DOHH2 (cell line): ENCODE measurements at regions not wholly inside any gene's neighbourhood (a gene's known extent, or its start where the extent isn't known, plus 50 kb on each side); places are given as distances from the start of the nearest gene placed in this dataset.

Experiments
- H3F3A ChIP-seq: fragments of 200-600 bp; sonication (generic), shearing (Covaris generic); 2 replicates; pipeline ENCODE4 v1.6.0; 2016; ENCODE audit warnings: antibody characterized with exemption, mild to moderate bottlenecking; ENCODE audit not compliant: control insufficient read depth, insufficient read depth
- H3K27ac ChIP-seq: fragments of 200-600 bp; sonication (generic); 2 replicates; pipeline ENCODE4 v1.5.1; 2014; ENCODE audit warnings: low read depth, mild to moderate bottlenecking, low read length, moderate library complexity
- H3K27me3 ChIP-seq: fragments of 200-600 bp; sonication (generic); 2 replicates; pipeline ENCODE4 v1.6.1; 2014; ENCODE audit warnings: mild to moderate bottlenecking, low read length, mixed read lengths; ENCODE audit not compliant: control insufficient read depth
- H3K36me3 ChIP-seq: fragments of 200-600 bp; sonication (generic); 2 replicates; pipeline ENCODE4 v1.6.1; 2014; ENCODE audit warnings: mild to moderate bottlenecking, low read length, moderate library complexity, mixed read lengths; ENCODE audit not compliant: control insufficient read depth
- H3K4me1 ChIP-seq: fragments of 200-600 bp; sonication (generic); 2 replicates; pipeline ENCODE4 v1.6.1; 2014; ENCODE audit warnings: mild to moderate bottlenecking, low read length, mixed read lengths; ENCODE audit not compliant: control insufficient read depth
- H3K4me2 ChIP-seq: fragments of 200-600 bp; sonication (generic); 2 replicates; pipeline ENCODE4 v1.6.0; 2014; ENCODE audit warnings: mild to moderate bottlenecking, low read length, moderate library complexity
- H3K4me3 ChIP-seq: fragments of 200-600 bp; sonication (generic); 2 replicates; pipeline ENCODE4 v1.5.1; 2014; ENCODE audit warnings: mild to moderate bottlenecking, low read length, mixed read lengths
- H3K79me2 ChIP-seq: fragments of 200-600 bp; sonication (generic); 2 replicates; pipeline ENCODE4 v1.6.1; 2014; ENCODE audit warnings: mild to moderate bottlenecking, low read length, mixed read lengths; ENCODE audit not compliant: control insufficient read depth
- H3K9me2 ChIP-seq: fragments of 200-600 bp; sonication (generic); replicated peaks from 2 replicates; pipeline ENCODE4 v1.6.1; 2014; ENCODE audit warnings: mild to moderate bottlenecking, low read length, mixed read lengths; ENCODE audit not compliant: control insufficient read depth
- H3K9me3 ChIP-seq: fragments of 200-600 bp; sonication (generic); 2 replicates; pipeline ENCODE4 v1.6.1; 2014; ENCODE audit warnings: antibody characterized with exemption, low read length, mixed read lengths; ENCODE audit not compliant: control insufficient read depth, insufficient read depth
- H4K20me1 ChIP-seq: fragments of 200-600 bp; sonication (generic); 2 replicates; pipeline ENCODE4 v1.6.0; 2014; ENCODE audit warnings: low read depth, mild to moderate bottlenecking, antibody characterized with exemption, low read length, moderate library complexity; ENCODE audit not compliant: control insufficient read depth, insufficient read depth
- EZH2phosphoT487 ChIP-seq: fragments of 200-600 bp; sonication (generic); IDR thresholded peaks from 2 replicates; pipeline ENCODE4 v1.6.1; 2017; ENCODE audit warnings: borderline replicate concordance, mild to moderate bottlenecking, antibody characterized with exemption, low read length, moderate library complexity, mixed read lengths
- TF ChIP-seq, protein P1 (sequence below): fragments of 200-600 bp; sonication (generic); IDR thresholded peaks from one replicate; pipeline ENCODE4 v1.5.1; 2014; ENCODE audit warnings: antibody characterized with exemption, mild to moderate bottlenecking, low read depth, low read length; ENCODE audit not compliant: poor library complexity, severe bottlenecking

DNA sequence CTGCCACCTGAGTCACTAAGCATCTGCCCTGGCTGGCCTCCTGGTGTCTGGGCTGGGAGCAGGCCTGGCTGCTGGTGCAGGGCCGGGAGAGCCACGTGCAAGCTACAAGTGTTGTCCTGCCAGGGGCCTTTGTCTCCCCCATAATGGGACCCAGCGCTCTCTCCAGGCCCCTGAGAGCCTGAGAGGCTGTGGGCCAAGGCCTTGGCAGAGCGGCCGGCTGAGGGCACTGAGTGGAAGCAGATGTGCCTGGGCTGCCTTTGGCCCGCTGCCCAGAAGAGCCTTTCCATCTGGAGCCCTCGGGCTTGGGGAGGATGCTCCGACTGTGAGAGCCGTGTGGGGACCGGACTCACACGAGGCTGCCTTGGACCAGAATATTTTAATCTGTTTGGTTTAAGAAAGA is 185.5 kb downstream of the RGS3 start:
- H4K20me1 ChIP-seq = no peaks in the 10 kb centered on the region
- no peaks in the 10 kb centered on the region for H3K9me2 ChIP-seq
- no peak overlapping the region for H3K27ac ChIP-seq
- no peak overlapping the region for H3K4me3 ChIP-seq
- H3K4me2 ChIP-seq = no peak overlapping the region
- TF ChIP-seq, protein P1, sequence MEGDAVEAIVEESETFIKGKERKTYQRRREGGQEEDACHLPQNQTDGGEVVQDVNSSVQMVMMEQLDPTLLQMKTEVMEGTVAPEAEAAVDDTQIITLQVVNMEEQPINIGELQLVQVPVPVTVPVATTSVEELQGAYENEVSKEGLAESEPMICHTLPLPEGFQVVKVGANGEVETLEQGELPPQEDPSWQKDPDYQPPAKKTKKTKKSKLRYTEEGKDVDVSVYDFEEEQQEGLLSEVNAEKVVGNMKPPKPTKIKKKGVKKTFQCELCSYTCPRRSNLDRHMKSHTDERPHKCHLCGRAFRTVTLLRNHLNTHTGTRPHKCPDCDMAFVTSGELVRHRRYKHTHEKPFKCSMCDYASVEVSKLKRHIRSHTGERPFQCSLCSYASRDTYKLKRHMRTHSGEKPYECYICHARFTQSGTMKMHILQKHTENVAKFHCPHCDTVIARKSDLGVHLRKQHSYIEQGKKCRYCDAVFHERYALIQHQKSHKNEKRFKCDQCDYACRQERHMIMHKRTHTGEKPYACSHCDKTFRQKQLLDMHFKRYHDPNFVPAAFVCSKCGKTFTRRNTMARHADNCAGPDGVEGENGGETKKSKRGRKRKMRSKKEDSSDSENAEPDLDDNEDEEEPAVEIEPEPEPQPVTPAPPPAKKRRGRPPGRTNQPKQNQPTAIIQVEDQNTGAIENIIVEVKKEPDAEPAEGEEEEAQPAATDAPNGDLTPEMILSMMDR = no peak
- TF ChIP-seq EZH2phosphoT487 = no peak
- H3K36me3 ChIP-seq = no peaks in the 10 kb centered on the region
- no peaks in the 10 kb centered on the region for H3K9me3 ChIP-seq
- H3K27me3 ChIP-seq = peaks cover 8% of the 10 kb centered on the region; the same call in 1 of the 2 replicates
- no peaks in the 10 kb centered on the region for H3K79me2 ChIP-seq
- no peaks in the 10 kb centered on the region for H3F3A ChIP-seq
- no peaks in the 10 kb centered on the region for H3K4me1 ChIP-seq

DNA sequence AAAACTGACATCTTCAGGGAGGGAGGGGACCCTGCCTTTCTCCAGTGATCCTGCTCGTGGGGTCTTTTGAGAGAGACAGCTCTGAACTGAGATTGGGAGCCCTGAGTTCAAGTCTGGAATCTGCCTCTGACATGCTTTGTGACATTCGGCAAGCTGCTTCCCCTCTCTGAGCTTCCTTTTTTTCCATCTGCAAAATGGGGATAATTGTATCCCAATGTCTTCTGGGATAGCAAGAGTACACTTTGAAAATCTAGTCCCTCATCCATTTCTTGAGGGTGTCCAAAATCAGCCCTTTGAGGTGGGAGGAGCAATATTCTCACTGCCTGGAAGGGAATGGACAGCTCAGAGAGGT is 186.3 kb downstream of the RGS3 start:
- H3K4me1 ChIP-seq = no peaks in the 10 kb centered on the region
- H3K4me3 ChIP-seq = no peak overlapping the region
- 0 out of 2 replicates have a peak, but pooled peaks cover 2% of the 10 kb centered on the region for H3K27me3 ChIP-seq
- no peak overlapping the region for H3K27ac ChIP-seq
- no peak overlapping the region for H3K4me2 ChIP-seq
- H3K9me3 ChIP-seq = no peaks in the 10 kb centered on the region
- no peaks in the 10 kb centered on the region for H3F3A ChIP-seq
- TF ChIP-seq, protein P1 = no peak
- no peak for TF ChIP-seq EZH2phosphoT487
- H3K79me2 ChIP-seq = no peaks in the 10 kb centered on the region
- no peaks in the 10 kb centered on the region for H3K36me3 ChIP-seq
- no peaks in the 10 kb centered on the region for H3K9me2 ChIP-seq
- H4K20me1 ChIP-seq = no peaks in the 10 kb centered on the region

DNA sequence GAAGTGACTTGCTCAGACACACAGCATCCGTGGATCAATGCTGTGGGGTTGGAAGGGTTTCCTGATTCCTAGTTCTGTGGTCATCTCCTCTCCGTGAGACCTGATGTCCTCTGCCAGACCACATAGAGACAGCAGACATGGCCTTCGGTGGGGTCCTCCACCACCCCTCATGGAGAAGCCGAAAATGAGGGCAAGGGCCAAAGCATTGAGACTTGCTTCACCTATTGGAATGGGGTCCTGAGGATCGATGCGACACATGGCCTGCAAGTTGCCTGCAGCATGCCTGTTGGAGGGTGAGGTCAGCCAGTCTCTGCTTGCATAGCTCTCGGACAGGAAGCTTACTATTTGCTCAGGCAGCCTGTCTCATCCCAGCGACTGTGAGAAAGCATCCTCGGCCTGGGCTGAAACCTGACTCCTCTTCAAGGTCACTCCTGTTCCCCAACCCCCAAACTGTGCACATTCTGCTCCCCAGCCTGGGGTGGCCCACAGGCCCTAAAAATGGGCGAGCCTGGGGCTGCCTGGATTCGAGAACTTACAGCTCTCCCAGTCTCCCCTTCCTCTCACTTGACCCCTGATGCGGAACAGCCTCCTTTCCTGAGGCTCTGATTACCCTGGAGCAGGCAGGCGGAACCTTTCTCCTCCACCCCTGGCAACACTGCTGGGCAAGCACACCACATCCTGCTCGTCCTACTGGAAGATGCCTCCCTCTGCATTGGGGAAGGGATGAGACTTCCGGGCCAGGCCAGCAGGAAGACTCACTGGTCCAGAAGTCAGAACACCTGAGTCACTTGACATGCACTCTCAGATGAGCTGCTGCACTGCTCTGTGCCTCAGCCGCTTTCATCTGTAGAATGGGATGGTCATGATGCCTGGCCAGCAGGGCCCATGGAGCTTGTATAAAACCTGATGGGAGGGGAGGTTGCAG is 186.9 kb downstream of the RGS3 start:
- Histone ChIP-seq H3K9me3 (no peaks in the 10 kb centered on the region), H3K79me2 (no peaks in the 10 kb centered on the region), H3K4me3 (no peak overlapping the region), H3F3A (no peaks in the 10 kb centered on the region), H3K4me2 (no peak overlapping the region), H4K20me1 (no peaks in the 10 kb centered on the region), H3K27me3 (0 out of 2 replicates have a peak, but pooled peaks cover 2% of the 10 kb centered on the region), H3K36me3 (no peaks in the 10 kb centered on the region), H3K27ac (no peak overlapping the region), H3K9me2 (no peaks in the 10 kb centered on the region), H3K4me1 (no peaks in the 10 kb centered on the region)
- TF ChIP-seq, protein P1 = no peak
- TF ChIP-seq EZH2phosphoT487 = no peak
